ENCODE measurements at regions not wholly inside any gene's neighbourhood (a gene's known extent, or its start where the extent isn't known, plus 50 kb on each side); places are given as distances from the start of the nearest gene placed in this dataset.

GRCh38 chr13:93023929-93024328, 202.7 kb upstream of the GPC6 start:
- ChIA-PET POLR2A (no interaction called here), CTCF (no interaction called here)
- no peaks in the 10 kb centered on the region for H3K9me2 ChIP-seq
- no peak overlapping the region for H3K4me3 ChIP-seq (ENCODE audit: low read depth in 2 of 2, low read length in 1 of 2)
- DNase-seq = no peak
- no peaks in the 10 kb centered on the region for H4K20me1 ChIP-seq (ENCODE audit: insufficient read depth)
- no peak overlapping the region for H2AFZ ChIP-seq (ENCODE audit: low read depth)
- no peaks in the 10 kb centered on the region for H3K79me2 ChIP-seq (ENCODE audit: insufficient read depth)
- H3K27me3 ChIP-seq (ENCODE audit: insufficient read depth) = no peaks in the 10 kb centered on the region
- 33% methylated on average over 1 of the region's 1 CpG for WGBS (ENCODE audit: low lambda C conversion rate)
- no peaks in the 10 kb centered on the region for H3K9me3 ChIP-seq
- no peak overlapping the region for H3K27ac ChIP-seq (ENCODE audit: low read depth in 2 of 2, low read length in 1 of 2)
- no peaks in the 10 kb centered on the region for H3K4me1 ChIP-seq (ENCODE audit: control insufficient read depth in 1 of 2, insufficient read depth in 2 of 2, low read depth in 1 of 2, low read length in 1 of 2)
- TF ChIP-seq YY1 (IDR thresholded peaks at IDR 0.05; ENCODE audit: low read depth) (no peak), FOXM1 (IDR thresholded peaks at IDR 0.05; ENCODE audit: low read depth) (no peak), CTCF (IDR thresholded peaks at IDR 0.05) (no peak), TEAD4 (IDR thresholded peaks at IDR 0.05; ENCODE audit: borderline replicate concordance, insufficient read depth) (no peak), RAD21 (IDR thresholded peaks at IDR 0.05; ENCODE audit: low read length) (no peak), MAX (IDR thresholded peaks at IDR 0.05; ENCODE audit: low read depth) (no peak), JUND (IDR thresholded peaks at IDR 0.05) (no peak), GABPA (IDR thresholded peaks at IDR 0.05; ENCODE audit: low read depth) (no peak), EP300 (IDR thresholded peaks at IDR 0.05; ENCODE audit: borderline replicate concordance in 1 of 2, low read depth in 1 of 2, low read length in 1 of 2) (no peak), RXRA (IDR thresholded peaks at IDR 0.05; ENCODE audit: borderline replicate concordance, low read depth) (no peak), IRF3 (IDR thresholded peaks at IDR 0.05; ENCODE audit: low read depth, low read length) (no peak), POLR2AphosphoS5 (IDR thresholded peaks at IDR 0.05; ENCODE audit: low read depth, low read length) (no peak), SIN3A (IDR thresholded peaks at IDR 0.05; ENCODE audit: borderline replicate concordance, low read depth, low read length) (no peak), TCF12 (IDR thresholded peaks at IDR 0.05) (no peak), FOXJ3 (CRISPR knock-in tag; IDR thresholded peaks at IDR 0.05) (no peak), PBX3 (IDR thresholded peaks at IDR 0.05) (no peak), ZBTB33 (IDR thresholded peaks at IDR 0.05; ENCODE audit: borderline replicate concordance, low read depth) (no peak), ELF1 (IDR thresholded peaks at IDR 0.05) (no peak)
- TF ChIP-seq, protein P1, sequence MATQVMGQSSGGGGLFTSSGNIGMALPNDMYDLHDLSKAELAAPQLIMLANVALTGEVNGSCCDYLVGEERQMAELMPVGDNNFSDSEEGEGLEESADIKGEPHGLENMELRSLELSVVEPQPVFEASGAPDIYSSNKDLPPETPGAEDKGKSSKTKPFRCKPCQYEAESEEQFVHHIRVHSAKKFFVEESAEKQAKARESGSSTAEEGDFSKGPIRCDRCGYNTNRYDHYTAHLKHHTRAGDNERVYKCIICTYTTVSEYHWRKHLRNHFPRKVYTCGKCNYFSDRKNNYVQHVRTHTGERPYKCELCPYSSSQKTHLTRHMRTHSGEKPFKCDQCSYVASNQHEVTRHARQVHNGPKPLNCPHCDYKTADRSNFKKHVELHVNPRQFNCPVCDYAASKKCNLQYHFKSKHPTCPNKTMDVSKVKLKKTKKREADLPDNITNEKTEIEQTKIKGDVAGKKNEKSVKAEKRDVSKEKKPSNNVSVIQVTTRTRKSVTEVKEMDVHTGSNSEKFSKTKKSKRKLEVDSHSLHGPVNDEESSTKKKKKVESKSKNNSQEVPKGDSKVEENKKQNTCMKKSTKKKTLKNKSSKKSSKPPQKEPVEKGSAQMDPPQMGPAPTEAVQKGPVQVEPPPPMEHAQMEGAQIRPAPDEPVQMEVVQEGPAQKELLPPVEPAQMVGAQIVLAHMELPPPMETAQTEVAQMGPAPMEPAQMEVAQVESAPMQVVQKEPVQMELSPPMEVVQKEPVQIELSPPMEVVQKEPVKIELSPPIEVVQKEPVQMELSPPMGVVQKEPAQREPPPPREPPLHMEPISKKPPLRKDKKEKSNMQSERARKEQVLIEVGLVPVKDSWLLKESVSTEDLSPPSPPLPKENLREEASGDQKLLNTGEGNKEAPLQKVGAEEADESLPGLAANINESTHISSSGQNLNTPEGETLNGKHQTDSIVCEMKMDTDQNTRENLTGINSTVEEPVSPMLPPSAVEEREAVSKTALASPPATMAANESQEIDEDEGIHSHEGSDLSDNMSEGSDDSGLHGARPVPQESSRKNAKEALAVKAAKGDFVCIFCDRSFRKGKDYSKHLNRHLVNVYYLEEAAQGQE (IDR thresholded peaks at IDR 0.05; ENCODE audit: low read depth, low read length) = no peak
- no peak overlapping the region for H3K9ac ChIP-seq
- H3K4me2 ChIP-seq = no peak overlapping the region
- no peaks in the 10 kb centered on the region for H3F3A ChIP-seq (replicated peaks; ENCODE audit: insufficient read depth)
- H3K36me3 ChIP-seq (replicated peaks in 1 of 2; ENCODE audit: control insufficient read depth in 1 of 2, insufficient read depth in 2 of 2, low read length in 1 of 2) = no peaks in the 10 kb centered on the region

Data from SK-N-SH (cell line).